ENCODE measurements at regions not wholly inside any gene's neighbourhood (a gene's known extent, or its start where the extent isn't known, plus 50 kb on each side); places are given as distances from the start of the nearest gene placed in this dataset.

DNA sequence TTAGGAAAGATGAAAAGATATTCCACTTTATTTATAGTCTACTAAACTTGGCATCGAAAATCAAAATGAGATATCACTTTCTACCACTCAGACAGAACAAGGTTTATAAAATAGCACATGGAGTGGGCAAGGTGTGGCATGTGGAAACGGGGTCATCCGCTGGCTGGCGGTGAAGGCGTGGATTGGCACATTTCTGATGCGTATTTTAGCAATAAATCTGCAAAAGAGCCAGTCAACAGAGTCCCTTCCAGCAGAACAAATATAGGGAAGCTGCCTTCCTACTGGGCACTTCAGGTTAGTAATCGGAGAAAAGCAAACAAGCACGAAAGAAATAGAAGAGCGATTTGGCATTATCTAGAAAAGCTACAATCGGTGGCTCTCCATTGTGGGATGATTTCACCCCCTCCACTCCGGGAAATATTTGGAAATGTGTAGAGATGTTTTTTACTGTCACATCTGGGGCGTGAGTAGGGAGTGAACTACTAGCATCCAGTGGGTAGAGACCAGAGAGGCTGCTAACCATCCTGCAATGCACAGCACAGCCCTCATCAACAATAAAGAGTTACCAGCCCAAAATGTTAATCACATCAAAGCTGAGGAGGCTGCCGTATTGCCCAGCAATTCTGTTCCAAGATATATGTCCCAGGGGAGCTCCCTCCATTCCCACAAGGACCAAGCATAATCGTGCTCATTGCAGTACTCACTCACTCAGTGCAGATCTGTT lies 116.1 kb upstream of the PEG3 start:
- POLR2A ChIA-PET, result no interaction called here
- Histone ChIP-seq H3K27me3 (ENCODE audit: control insufficient read depth, insufficient read depth, low read length) (no peaks in the 10 kb centered on the region), H3K4me3 (ENCODE audit: low read depth, low read length) (no peak overlapping the region), H3K36me3 (ENCODE audit: control insufficient read depth, insufficient read depth, low read length) (no peaks in the 10 kb centered on the region)
- CTCF ChIA-PET, result no interaction called here
- no peak for DNase-seq (ENCODE audit: low read depth)
- TF ChIP-seq, protein P1, sequence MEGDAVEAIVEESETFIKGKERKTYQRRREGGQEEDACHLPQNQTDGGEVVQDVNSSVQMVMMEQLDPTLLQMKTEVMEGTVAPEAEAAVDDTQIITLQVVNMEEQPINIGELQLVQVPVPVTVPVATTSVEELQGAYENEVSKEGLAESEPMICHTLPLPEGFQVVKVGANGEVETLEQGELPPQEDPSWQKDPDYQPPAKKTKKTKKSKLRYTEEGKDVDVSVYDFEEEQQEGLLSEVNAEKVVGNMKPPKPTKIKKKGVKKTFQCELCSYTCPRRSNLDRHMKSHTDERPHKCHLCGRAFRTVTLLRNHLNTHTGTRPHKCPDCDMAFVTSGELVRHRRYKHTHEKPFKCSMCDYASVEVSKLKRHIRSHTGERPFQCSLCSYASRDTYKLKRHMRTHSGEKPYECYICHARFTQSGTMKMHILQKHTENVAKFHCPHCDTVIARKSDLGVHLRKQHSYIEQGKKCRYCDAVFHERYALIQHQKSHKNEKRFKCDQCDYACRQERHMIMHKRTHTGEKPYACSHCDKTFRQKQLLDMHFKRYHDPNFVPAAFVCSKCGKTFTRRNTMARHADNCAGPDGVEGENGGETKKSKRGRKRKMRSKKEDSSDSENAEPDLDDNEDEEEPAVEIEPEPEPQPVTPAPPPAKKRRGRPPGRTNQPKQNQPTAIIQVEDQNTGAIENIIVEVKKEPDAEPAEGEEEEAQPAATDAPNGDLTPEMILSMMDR (IDR thresholded peaks at IDR 0.05; ENCODE audit: insufficient read depth, low read depth, low read length), result no peak

DNA sequence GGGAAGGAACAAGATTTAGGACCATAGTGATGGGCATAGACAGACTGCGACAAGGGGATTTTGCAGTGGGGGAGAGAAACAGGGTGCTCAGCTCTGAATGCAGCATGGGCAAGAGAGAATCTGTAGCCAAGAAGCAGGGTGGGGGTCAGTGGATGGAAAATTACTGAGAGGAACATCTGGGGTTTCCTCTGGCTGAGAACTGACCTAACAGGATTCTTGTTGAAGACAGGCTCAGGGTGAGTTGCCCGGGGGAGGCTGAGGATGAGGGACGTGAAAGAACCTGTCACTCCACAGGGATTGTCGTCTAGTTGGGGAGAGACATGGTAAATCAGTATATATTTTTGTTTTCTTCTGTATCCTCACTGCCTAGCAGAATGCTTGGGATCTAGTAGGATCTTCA lies 118.7 kb upstream of the PEG3 start:
- ChIA-PET POLR2A (no interaction called here), CTCF (no interaction called here)
- TF ChIP-seq, protein P1 (IDR thresholded peaks at IDR 0.05; ENCODE audit: insufficient read depth, low read depth, low read length), result no peak
- H3K27me3 ChIP-seq (ENCODE audit: control insufficient read depth, insufficient read depth, low read length), result no peaks in the 10 kb centered on the region
- no peak for DNase-seq (ENCODE audit: low read depth)
- no peak overlapping the region for H3K4me3 ChIP-seq (ENCODE audit: low read depth, low read length)
- no peaks in the 10 kb centered on the region for H3K36me3 ChIP-seq (ENCODE audit: control insufficient read depth, insufficient read depth, low read length)

DNA sequence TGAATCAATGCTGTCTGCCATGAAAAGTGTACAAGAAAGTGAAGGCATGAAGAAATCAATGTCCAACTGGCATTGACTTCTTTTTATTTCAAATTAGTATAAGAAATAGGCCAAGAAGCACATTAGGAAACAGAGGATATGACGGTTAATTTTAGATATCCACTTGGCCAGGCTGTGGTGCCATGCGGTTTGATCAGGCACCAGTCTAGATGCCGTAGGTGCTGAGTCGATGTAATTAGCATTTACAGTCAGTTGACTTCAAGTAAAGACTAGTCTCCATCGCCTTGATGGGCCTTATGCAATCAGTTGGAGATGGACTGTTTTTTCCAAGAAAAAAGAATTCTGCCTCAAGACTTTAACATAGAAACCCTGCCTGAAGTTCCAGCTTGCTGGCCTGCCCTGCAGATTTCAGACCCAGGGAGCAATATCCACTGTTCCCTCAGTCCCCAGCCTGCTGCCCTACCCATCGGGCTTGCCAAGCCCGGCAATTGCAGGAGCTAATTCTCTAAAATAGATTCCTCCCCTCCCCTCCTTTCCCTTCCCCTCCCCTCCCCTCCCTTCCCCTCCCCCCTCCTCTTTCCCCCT lies 120.5 kb upstream of the PEG3 start:
- ChIA-PET POLR2A (no interaction called here), CTCF (no interaction called here)
- Histone ChIP-seq H3K36me3 (ENCODE audit: control insufficient read depth, insufficient read depth, low read length) (no peaks in the 10 kb centered on the region), H3K27me3 (ENCODE audit: control insufficient read depth, insufficient read depth, low read length) (no peaks in the 10 kb centered on the region), H3K4me3 (ENCODE audit: low read depth, low read length) (no peak overlapping the region)
- no peak for DNase-seq (ENCODE audit: low read depth)
- TF ChIP-seq, protein P1 (IDR thresholded peaks at IDR 0.05; ENCODE audit: insufficient read depth, low read depth, low read length), result no peak

DNA sequence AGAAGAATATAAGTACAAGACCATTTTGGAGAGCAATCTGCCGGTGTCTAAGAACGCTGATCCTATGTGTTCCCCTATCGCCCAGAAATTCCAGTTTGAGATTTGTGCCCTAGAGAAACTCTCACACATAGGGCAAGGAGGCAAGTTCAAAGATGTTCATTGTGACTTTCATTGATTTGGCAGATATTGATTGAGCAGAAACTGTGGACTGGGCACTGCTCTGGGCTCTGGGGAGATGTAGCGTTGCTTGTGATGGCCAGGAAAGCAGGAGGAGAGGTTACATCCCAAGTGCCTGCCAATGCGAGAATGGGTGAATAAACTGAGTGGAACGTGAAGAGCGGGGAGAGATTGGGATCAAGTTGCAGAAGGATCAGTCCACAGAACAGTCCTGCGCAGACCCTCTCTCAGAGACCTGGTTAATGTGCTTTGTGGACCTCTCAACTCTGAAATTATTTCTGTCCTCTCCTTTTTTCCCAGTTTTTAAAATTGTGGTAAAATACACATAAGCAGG lies 123.9 kb upstream of the PEG3 start:
- ChIA-PET CTCF (no interaction called here), POLR2A (no interaction called here)
- no peaks in the 10 kb centered on the region for H3K36me3 ChIP-seq (ENCODE audit: control insufficient read depth, insufficient read depth, low read length)
- TF ChIP-seq, protein P1 (IDR thresholded peaks at IDR 0.05; ENCODE audit: insufficient read depth, low read depth, low read length), result no peak
- H3K4me3 ChIP-seq (ENCODE audit: low read depth, low read length), result no peak overlapping the region
- H3K27me3 ChIP-seq (ENCODE audit: control insufficient read depth, insufficient read depth, low read length), result no peaks in the 10 kb centered on the region
- no peak for DNase-seq (ENCODE audit: low read depth)

DNA sequence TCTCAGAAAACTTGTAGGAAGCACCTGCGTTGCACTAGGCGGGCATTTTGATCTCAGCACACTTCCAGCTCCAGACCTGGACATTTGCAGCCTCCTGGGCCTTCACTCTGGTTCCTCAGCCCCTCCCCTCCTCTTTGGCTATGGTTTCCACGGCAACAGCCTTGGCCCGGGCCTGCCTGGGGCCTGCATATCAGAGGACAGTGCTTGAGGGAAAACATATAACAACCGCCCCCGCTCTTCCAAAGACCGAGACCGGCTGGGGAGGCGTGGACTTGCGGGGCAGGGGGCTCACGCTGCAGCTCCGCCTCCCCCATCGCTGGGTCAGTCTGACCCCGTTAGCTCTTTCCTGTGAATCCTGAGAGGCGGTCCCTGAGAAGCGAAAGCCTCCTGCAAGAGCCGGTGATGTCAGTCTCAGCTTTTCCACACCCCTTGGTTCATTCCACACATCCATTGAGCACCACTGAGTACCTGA lies 125.7 kb upstream of the PEG3 start:
- no peak for DNase-seq (ENCODE audit: low read depth)
- ChIA-PET POLR2A (no interaction called here), CTCF (no interaction called here)
- Histone ChIP-seq H3K4me3 (ENCODE audit: low read depth, low read length) (no peak overlapping the region), H3K36me3 (ENCODE audit: control insufficient read depth, insufficient read depth, low read length) (no peaks in the 10 kb centered on the region), H3K27me3 (ENCODE audit: control insufficient read depth, insufficient read depth, low read length) (no peaks in the 10 kb centered on the region)
- TF ChIP-seq, protein P1 (IDR thresholded peaks at IDR 0.05; ENCODE audit: insufficient read depth, low read depth, low read length), result no peak
